ENCODE measurements at regions not wholly inside any gene's neighbourhood (a gene's known extent, or its start where the extent isn't known, plus 50 kb on each side); places are given as distances from the start of the nearest gene placed in this dataset.

DNA sequence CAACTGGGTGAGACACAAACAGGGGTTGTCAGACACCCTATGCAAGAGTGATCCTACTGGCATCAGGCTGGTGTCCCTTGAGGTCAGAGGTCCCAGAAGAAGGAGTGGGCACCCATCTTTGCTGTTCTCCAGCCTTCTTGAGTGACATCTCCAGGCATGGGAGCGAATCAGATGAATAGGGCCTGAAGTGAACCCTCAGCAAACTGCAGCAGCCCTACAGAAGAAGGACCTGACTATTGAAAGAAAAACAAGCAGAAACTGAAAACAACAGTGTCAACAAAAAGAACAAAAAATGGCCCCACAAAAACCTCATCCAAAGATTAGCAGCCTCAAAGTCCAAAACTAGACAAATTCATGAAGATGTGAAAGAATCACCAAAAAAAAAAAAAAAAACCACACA is 1229.7 kb upstream of the CRIM1 start:
- no peaks in the 10 kb centered on the region for H3K4me1 ChIP-seq (ENCODE audit: control insufficient read depth in 1 of 2, insufficient read depth in 2 of 2, low read depth in 1 of 2, low read length in 1 of 2)
- no peaks in the 10 kb centered on the region for H3F3A ChIP-seq (replicated peaks; ENCODE audit: insufficient read depth)
- CTCF ChIA-PET: no interaction called here
- H4K20me1 ChIP-seq (ENCODE audit: insufficient read depth): no peaks in the 10 kb centered on the region
- TF ChIP-seq EZH2phosphoT487 (IDR thresholded peaks at IDR 0.05; ENCODE audit: borderline replicate concordance, low read depth) (no peak), TCF12 (IDR thresholded peaks at IDR 0.05) (no peak)
- no peaks in the 10 kb centered on the region for H3K36me3 ChIP-seq (replicated peaks in 1 of 2; ENCODE audit: control insufficient read depth in 1 of 2, insufficient read depth in 2 of 2, low read length in 1 of 2)
- no peak overlapping the region for H3K27ac ChIP-seq (ENCODE audit: low read depth in 2 of 2, low read length in 1 of 2)
- H3K9me2 ChIP-seq: no peaks in the 10 kb centered on the region
- no peak overlapping the region for H3K4me2 ChIP-seq
- 0% methylated on average over 1 of the region's 1 CpG for WGBS (ENCODE audit: low lambda C conversion rate)
- POLR2A ChIA-PET: no interaction called here
- H3K9me3 ChIP-seq: no peaks in the 10 kb centered on the region
- no peak overlapping the region for H3K4me3 ChIP-seq (ENCODE audit: low read depth in 2 of 2, low read length in 1 of 2)
- no peaks in the 10 kb centered on the region for H3K79me2 ChIP-seq (ENCODE audit: insufficient read depth)
- no peak overlapping the region for H3K9ac ChIP-seq
- no peak for DNase-seq
- no peak overlapping the region for H2AFZ ChIP-seq (ENCODE audit: low read depth)
- no peaks in the 10 kb centered on the region for H3K27me3 ChIP-seq (ENCODE audit: insufficient read depth)

DNA sequence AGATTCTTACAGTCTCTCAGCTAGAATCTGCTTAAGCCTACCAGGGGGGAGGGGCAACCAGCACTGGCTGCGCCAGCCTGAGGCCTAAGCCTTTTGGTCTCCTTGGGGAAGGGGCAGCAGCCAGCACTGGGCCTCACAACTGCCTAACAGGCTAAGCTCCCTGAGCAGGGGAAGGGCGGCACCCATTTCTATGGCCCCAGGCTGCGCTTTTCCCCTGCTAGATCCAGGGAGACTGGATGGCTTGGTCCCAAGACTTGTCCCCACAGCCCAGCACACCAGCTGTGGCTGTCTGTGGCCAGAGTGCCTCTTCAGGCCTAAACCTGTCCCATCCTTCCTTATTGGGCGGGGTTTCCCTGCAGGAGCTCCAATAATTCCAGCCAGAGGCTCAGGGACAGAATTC is 1230.3 kb upstream of the CRIM1 start:
- Histone ChIP-seq H3K36me3 (replicated peaks in 1 of 2; ENCODE audit: control insufficient read depth in 1 of 2, insufficient read depth in 2 of 2, low read length in 1 of 2) (no peaks in the 10 kb centered on the region), H3K27ac (ENCODE audit: low read depth in 2 of 2, low read length in 1 of 2) (no peak overlapping the region), H3K9me2 (no peaks in the 10 kb centered on the region), H3K9ac (no peak overlapping the region), H3F3A (replicated peaks; ENCODE audit: insufficient read depth) (no peaks in the 10 kb centered on the region), H3K79me2 (ENCODE audit: insufficient read depth) (no peaks in the 10 kb centered on the region), H2AFZ (ENCODE audit: low read depth) (no peak overlapping the region), H3K27me3 (ENCODE audit: insufficient read depth) (no peaks in the 10 kb centered on the region), H3K4me3 (ENCODE audit: low read depth in 2 of 2, low read length in 1 of 2) (no peak overlapping the region), H3K9me3 (no peaks in the 10 kb centered on the region), H3K4me1 (ENCODE audit: control insufficient read depth in 1 of 2, insufficient read depth in 2 of 2, low read depth in 1 of 2, low read length in 1 of 2) (no peaks in the 10 kb centered on the region), H4K20me1 (ENCODE audit: insufficient read depth) (no peaks in the 10 kb centered on the region), H3K4me2 (no peak overlapping the region)
- no peak for DNase-seq
- TF ChIP-seq NRF1 (IDR thresholded peaks at IDR 0.05; ENCODE audit: low read depth, low read length): no peak
- TF ChIP-seq POLR2AphosphoS5 (IDR thresholded peaks at IDR 0.05; ENCODE audit: low read depth, low read length): no peak
- no peak for TF ChIP-seq CHD2 (IDR thresholded peaks at IDR 0.05; ENCODE audit: low read length, partially characterized antibody)
- TF ChIP-seq, protein P1, sequence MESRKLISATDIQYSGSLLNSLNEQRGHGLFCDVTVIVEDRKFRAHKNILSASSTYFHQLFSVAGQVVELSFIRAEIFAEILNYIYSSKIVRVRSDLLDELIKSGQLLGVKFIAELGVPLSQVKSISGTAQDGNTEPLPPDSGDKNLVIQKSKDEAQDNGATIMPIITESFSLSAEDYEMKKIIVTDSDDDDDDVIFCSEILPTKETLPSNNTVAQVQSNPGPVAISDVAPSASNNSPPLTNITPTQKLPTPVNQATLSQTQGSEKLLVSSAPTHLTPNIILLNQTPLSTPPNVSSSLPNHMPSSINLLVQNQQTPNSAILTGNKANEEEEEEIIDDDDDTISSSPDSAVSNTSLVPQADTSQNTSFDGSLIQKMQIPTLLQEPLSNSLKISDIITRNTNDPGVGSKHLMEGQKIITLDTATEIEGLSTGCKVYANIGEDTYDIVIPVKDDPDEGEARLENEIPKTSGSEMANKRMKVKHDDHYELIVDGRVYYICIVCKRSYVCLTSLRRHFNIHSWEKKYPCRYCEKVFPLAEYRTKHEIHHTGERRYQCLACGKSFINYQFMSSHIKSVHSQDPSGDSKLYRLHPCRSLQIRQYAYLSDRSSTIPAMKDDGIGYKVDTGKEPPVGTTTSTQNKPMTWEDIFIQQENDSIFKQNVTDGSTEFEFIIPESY (IDR thresholded peaks at IDR 0.05; ENCODE audit: borderline replicate concordance, low read depth): no peak
- TF ChIP-seq, protein P2, sequence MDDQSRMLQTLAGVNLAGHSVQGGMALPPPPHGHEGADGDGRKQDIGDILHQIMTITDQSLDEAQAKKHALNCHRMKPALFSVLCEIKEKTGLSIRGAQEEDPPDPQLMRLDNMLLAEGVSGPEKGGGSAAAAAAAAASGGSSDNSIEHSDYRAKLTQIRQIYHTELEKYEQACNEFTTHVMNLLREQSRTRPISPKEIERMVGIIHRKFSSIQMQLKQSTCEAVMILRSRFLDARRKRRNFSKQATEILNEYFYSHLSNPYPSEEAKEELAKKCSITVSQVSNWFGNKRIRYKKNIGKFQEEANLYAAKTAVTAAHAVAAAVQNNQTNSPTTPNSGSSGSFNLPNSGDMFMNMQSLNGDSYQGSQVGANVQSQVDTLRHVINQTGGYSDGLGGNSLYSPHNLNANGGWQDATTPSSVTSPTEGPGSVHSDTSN (IDR thresholded peaks at IDR 0.05): no peak
- TF ChIP-seq NFIC (IDR thresholded peaks at IDR 0.05; ENCODE audit: borderline replicate concordance): no peak
- TF ChIP-seq TCF12 (IDR thresholded peaks at IDR 0.05): no peak
- TF ChIP-seq RAD21 (IDR thresholded peaks at IDR 0.05; ENCODE audit: low read length): no peak
- ChIA-PET POLR2A (no interaction called here), CTCF (no interaction called here)
- WGBS (ENCODE audit: low lambda C conversion rate): 30% methylated on average over 3 of the region's 4 CpGs

DNA sequence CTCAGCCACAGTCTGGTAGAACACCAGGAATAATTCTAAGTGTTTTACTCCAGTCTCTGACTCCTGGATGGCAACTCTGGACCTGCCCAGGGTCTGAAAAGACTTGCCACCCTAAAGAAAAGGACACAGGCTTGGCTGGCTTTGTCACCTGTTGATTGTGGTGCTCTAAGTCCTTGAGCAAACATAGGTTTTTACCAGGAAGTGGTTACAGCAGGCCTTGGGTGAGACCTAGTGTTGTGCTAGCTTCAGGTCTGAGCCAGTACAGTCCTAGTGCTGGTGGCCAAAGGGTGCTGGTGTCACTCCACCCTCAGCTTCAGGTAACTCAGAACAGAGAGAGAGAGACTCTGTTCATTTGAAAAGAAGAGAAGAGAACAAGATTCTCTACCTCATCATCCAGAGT is 1239.4 kb upstream of the CRIM1 start:
- H3K4me2 ChIP-seq: no peak overlapping the region
- H3F3A ChIP-seq (replicated peaks; ENCODE audit: insufficient read depth): no peaks in the 10 kb centered on the region
- H3K4me1 ChIP-seq (ENCODE audit: control insufficient read depth in 1 of 2, insufficient read depth in 2 of 2, low read depth in 1 of 2, low read length in 1 of 2): no peaks in the 10 kb centered on the region
- no peaks in the 10 kb centered on the region for H3K27me3 ChIP-seq (ENCODE audit: insufficient read depth)
- no peaks in the 10 kb centered on the region for H3K9me2 ChIP-seq
- no peak overlapping the region for H3K9ac ChIP-seq
- H3K27ac ChIP-seq (ENCODE audit: low read depth in 2 of 2, low read length in 1 of 2): no peak overlapping the region
- no peaks in the 10 kb centered on the region for H4K20me1 ChIP-seq (ENCODE audit: insufficient read depth)
- no peak for TF ChIP-seq MXI1 (IDR thresholded peaks at IDR 0.05; ENCODE audit: low read depth, low read length)
- TF ChIP-seq GABPA (IDR thresholded peaks at IDR 0.05; ENCODE audit: low read depth): no peak
- TF ChIP-seq, protein P1 (IDR thresholded peaks at IDR 0.05; ENCODE audit: borderline replicate concordance, low read depth): no peak
- TF ChIP-seq, protein P3, sequence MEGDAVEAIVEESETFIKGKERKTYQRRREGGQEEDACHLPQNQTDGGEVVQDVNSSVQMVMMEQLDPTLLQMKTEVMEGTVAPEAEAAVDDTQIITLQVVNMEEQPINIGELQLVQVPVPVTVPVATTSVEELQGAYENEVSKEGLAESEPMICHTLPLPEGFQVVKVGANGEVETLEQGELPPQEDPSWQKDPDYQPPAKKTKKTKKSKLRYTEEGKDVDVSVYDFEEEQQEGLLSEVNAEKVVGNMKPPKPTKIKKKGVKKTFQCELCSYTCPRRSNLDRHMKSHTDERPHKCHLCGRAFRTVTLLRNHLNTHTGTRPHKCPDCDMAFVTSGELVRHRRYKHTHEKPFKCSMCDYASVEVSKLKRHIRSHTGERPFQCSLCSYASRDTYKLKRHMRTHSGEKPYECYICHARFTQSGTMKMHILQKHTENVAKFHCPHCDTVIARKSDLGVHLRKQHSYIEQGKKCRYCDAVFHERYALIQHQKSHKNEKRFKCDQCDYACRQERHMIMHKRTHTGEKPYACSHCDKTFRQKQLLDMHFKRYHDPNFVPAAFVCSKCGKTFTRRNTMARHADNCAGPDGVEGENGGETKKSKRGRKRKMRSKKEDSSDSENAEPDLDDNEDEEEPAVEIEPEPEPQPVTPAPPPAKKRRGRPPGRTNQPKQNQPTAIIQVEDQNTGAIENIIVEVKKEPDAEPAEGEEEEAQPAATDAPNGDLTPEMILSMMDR (IDR thresholded peaks at IDR 0.05): no peak
- no peak for TF ChIP-seq POLR2AphosphoS5 (IDR thresholded peaks at IDR 0.05; ENCODE audit: low read depth, low read length)
- no peak for TF ChIP-seq RFX5 (IDR thresholded peaks at IDR 0.05; ENCODE audit: low read length)
- no peaks in the 10 kb centered on the region for H3K9me3 ChIP-seq
- ChIA-PET CTCF (no interaction called here), POLR2A (no interaction called here)
- DNase-seq: no peak
- no peaks in the 10 kb centered on the region; the same call in 1 of the 2 replicates for H3K79me2 ChIP-seq (ENCODE audit: insufficient read depth)
- no peak overlapping the region for H3K4me3 ChIP-seq (ENCODE audit: low read depth in 2 of 2, low read length in 1 of 2)
- no peak overlapping the region for H2AFZ ChIP-seq (ENCODE audit: low read depth)
- H3K36me3 ChIP-seq (replicated peaks in 1 of 2; ENCODE audit: control insufficient read depth in 1 of 2, insufficient read depth in 2 of 2, low read length in 1 of 2): no peaks in the 10 kb centered on the region

All from SK-N-SH (cell line).